H4 (cell line): ENCODE measurements at regions not wholly inside any gene's neighbourhood (a gene's known extent, or its start where the extent isn't known, plus 50 kb on each side); places are given as distances from the start of the nearest gene placed in this dataset.
"Not testable (repeated sequence)": the region's sequence is repeated elsewhere in the genome, so short reads cannot be mapped to it uniquely, and the experiment has no call there.

Experiments
- DNase-seq: peaks from one replicate; pipeline ENCODE4 v3.0.0-alpha.2; 2015; ENCODE audit warnings: low spot score

- no peak for DNase-seq
These were observed 1112.0 kb upstream of the INTU start for GRCh38 chr4:126520731-126521130.

GRCh38 chr4:126525400-126525799, 1107.4 kb upstream of the INTU start:
- DNase-seq: not testable (repeated sequence)

GRCh38 chr4:126526335-126526734, 1106.4 kb upstream of the INTU start:
- DNase-seq: no peak

- no peak for DNase-seq
These were observed 1102.8 kb upstream of the INTU start for GRCh38 chr4:126529997-126530396.

GRCh38 chr4:126530996-126531585, 1101.7 kb upstream of the INTU start:
- no peak for DNase-seq

- DNase-seq: no peak
These were observed 1100.2 kb upstream of the INTU start for GRCh38 chr4:126532527-126532926.

GRCh38 chr4:126533146-126533805, 1099.5 kb upstream of the INTU start:
- no peak for DNase-seq

GRCh38 chr4:126539771-126540170, 1093.0 kb upstream of the INTU start:
- DNase-seq: no peak

- no peak for DNase-seq
These were observed 1090.9 kb upstream of the INTU start for GRCh38 chr4:126541820-126542219.

GRCh38 chr4:126544276-126544675, 1088.5 kb upstream of the INTU start:
- no peak for DNase-seq

- not testable (repeated sequence) for DNase-seq
These were observed 1086.6 kb upstream of the INTU start for GRCh38 chr4:126546197-126546596.

- DNase-seq: no peak
These were observed 1085.4 kb upstream of the INTU start for GRCh38 chr4:126547352-126547751.

- no peak for DNase-seq
These were observed 1083.9 kb upstream of the INTU start for GRCh38 chr4:126548890-126549289.

GRCh38 chr4:126552321-126552720, 1080.4 kb upstream of the INTU start:
- DNase-seq: no peak

- no peak for DNase-seq
These were observed 1079.5 kb upstream of the INTU start for GRCh38 chr4:126553248-126553647.

- peak; percentile 3 for DNase-seq
These were observed 1074.2 kb upstream of the INTU start for GRCh38 chr4:126558596-126558995.

- DNase-seq: no peak
These were observed 1072.8 kb upstream of the INTU start for GRCh38 chr4:126559961-126560360.

- DNase-seq: no peak
These were observed 1072.0 kb upstream of the INTU start for GRCh38 chr4:126560794-126561193.

- DNase-seq: no peak
These were observed 1069.4 kb upstream of the INTU start for GRCh38 chr4:126563389-126563788.

GRCh38 chr4:126564283-126564854, 1068.4 kb upstream of the INTU start:
- no peak for DNase-seq

- DNase-seq: no peak
These were observed 1063.8 kb upstream of the INTU start for GRCh38 chr4:126568652-126569570.

GRCh38 chr4:126572264-126572663, 1060.5 kb upstream of the INTU start:
- no peak for DNase-seq
